ENCODE measurements at regions not wholly inside any gene's neighbourhood (a gene's known extent, or its start where the extent isn't known, plus 50 kb on each side); places are given as distances from the start of the nearest gene placed in this dataset.

- FAIRE-seq (no peak), DNase-seq (ENCODE audit: insufficient read length) (no peak)
- TF ChIP-seq TAF1 (IDR thresholded peaks at IDR 0.05; ENCODE audit: borderline replicate concordance, low read depth, low read length) (no peak), POLR2A (IDR thresholded peaks at IDR 0.05; ENCODE audit: low read depth, low read length) (no peak), POLR2AphosphoS5 (IDR thresholded peaks at IDR 0.05; ENCODE audit: low read depth, low read length) (no peak)
These were observed 1346.8 kb upstream of the CELF2 start for GRCh38 chr10:9670911-9671310.

- TF ChIP-seq POLR2A (IDR thresholded peaks at IDR 0.05; ENCODE audit: low read depth, low read length) (no peak), TAF1 (IDR thresholded peaks at IDR 0.05; ENCODE audit: borderline replicate concordance, low read depth, low read length) (no peak), POLR2AphosphoS5 (IDR thresholded peaks at IDR 0.05; ENCODE audit: low read depth, low read length) (no peak)
- DNase-seq (ENCODE audit: insufficient read length) (no peak), FAIRE-seq (no peak)
These were observed 1336.0 kb upstream of the CELF2 start for GRCh38 chr10:9681655-9682054.

GRCh38 chr10:9682802-9683201, 1334.9 kb upstream of the CELF2 start:
- TF ChIP-seq POLR2A (IDR thresholded peaks at IDR 0.05; ENCODE audit: low read depth, low read length) = no peak
- no peak for TF ChIP-seq TAF1 (IDR thresholded peaks at IDR 0.05; ENCODE audit: borderline replicate concordance, low read depth, low read length)
- no peak for TF ChIP-seq POLR2AphosphoS5 (IDR thresholded peaks at IDR 0.05; ENCODE audit: low read depth, low read length)
- FAIRE-seq (no peak), DNase-seq (ENCODE audit: insufficient read length) (no peak)

DNA sequence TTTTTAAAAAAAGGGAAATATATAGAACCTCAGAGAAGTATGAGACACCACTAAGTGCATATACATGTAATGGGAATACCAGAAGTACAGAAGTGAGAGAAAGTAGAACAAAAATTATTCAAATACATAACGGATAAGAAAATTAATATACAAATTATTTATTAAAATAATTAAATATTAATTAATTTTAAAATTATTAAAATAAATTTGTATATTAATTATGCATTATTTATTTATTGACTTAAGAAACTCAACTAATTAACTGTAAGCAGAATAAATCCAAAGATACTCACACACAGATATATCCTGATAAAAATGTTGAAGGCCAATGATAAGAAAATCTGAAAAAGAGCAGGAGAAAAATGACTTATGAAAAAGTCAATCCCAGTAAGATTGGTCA, 1333.5 kb upstream of the CELF2 start:
- TF ChIP-seq POLR2A (IDR thresholded peaks at IDR 0.05; ENCODE audit: low read depth, low read length) = no peak
- no peak for TF ChIP-seq POLR2AphosphoS5 (IDR thresholded peaks at IDR 0.05; ENCODE audit: low read depth, low read length)
- no peak for TF ChIP-seq TAF1 (IDR thresholded peaks at IDR 0.05; ENCODE audit: borderline replicate concordance, low read depth, low read length)
- FAIRE-seq (no peak), DNase-seq (ENCODE audit: insufficient read length) (no peak)

DNA sequence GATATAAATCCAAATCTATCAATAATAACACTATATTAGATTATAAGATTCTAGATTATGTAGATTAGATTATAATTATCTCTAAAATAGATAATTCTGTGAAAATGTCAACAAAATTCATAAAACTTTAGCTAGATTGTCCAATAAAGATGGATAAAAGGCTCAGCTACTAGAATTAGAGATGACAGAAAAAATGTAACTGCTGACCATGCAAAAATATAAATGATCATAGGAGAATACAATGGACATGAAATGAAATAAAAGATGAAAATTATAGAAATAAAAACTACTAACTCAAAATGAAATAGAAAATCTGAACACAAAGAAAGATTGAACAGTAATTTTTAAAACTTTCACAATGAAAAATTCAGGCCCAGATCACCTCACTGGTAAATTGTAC, 1332.1 kb upstream of the CELF2 start:
- TF ChIP-seq TAF1 (IDR thresholded peaks at IDR 0.05; ENCODE audit: borderline replicate concordance, low read depth, low read length) (no peak), POLR2AphosphoS5 (IDR thresholded peaks at IDR 0.05; ENCODE audit: low read depth, low read length) (no peak), POLR2A (IDR thresholded peaks at IDR 0.05; ENCODE audit: low read depth, low read length) (no peak)
- DNase-seq (ENCODE audit: insufficient read length) (no peak), FAIRE-seq (no peak)

- FAIRE-seq = no peak
- no peak for DNase-seq (ENCODE audit: insufficient read length)
- no peak for TF ChIP-seq POLR2AphosphoS5 (IDR thresholded peaks at IDR 0.05; ENCODE audit: low read depth, low read length)
These were observed 1329.0 kb upstream of the CELF2 start for GRCh38 chr10:9688711-9689110.

DNA sequence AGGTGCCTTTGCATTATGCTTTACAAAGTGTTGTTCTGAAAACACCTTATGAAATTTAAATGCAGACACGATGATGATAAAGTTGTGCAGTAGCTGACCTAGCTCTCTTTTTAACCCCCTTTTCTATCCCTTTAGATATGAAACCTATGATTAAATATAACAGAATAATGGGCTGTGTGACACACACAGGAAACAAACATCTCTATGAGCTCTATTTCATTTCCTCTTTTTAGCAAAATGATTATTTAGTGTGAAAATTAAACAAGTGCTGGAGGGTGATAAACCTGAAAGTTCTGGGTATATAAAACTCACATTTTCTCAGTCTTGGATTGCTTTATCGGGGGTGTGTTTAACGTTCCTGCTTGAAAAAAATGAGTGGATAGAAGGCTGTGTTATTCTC, 1310.5 kb upstream of the CELF2 start:
- DNase-seq (ENCODE audit: insufficient read length) (no peak), FAIRE-seq (no peak)
- TF ChIP-seq TAF1 (IDR thresholded peaks at IDR 0.05; ENCODE audit: borderline replicate concordance, low read depth, low read length) = no peak
- no peak for TF ChIP-seq POLR2AphosphoS5 (IDR thresholded peaks at IDR 0.05; ENCODE audit: low read depth, low read length)
- no peak for TF ChIP-seq POLR2A (IDR thresholded peaks at IDR 0.05; ENCODE audit: low read depth, low read length)

GRCh38 chr10:9709849-9710248, 1307.8 kb upstream of the CELF2 start:
- no peak for FAIRE-seq
- no peak for DNase-seq (ENCODE audit: insufficient read length)

GRCh38 chr10:9712393-9712792, 1305.3 kb upstream of the CELF2 start:
- no peak for FAIRE-seq
- no peak for TF ChIP-seq POLR2A (IDR thresholded peaks at IDR 0.05; ENCODE audit: low read depth, low read length)
- TF ChIP-seq POLR2AphosphoS5 (IDR thresholded peaks at IDR 0.05; ENCODE audit: low read depth, low read length) = no peak
- no peak for TF ChIP-seq TAF1 (IDR thresholded peaks at IDR 0.05; ENCODE audit: borderline replicate concordance, low read depth, low read length)
- DNase-seq (ENCODE audit: insufficient read length) = no peak

More at GRCh38 chr10:9709849-9710248, 1307.8 kb upstream of the CELF2 start:
- no peak for TF ChIP-seq POLR2A (IDR thresholded peaks at IDR 0.05; ENCODE audit: low read depth, low read length)
- TF ChIP-seq POLR2AphosphoS5 (IDR thresholded peaks at IDR 0.05; ENCODE audit: low read depth, low read length) = no peak
- TF ChIP-seq TAF1 (IDR thresholded peaks at IDR 0.05; ENCODE audit: borderline replicate concordance, low read depth, low read length) = no peak

DNA sequence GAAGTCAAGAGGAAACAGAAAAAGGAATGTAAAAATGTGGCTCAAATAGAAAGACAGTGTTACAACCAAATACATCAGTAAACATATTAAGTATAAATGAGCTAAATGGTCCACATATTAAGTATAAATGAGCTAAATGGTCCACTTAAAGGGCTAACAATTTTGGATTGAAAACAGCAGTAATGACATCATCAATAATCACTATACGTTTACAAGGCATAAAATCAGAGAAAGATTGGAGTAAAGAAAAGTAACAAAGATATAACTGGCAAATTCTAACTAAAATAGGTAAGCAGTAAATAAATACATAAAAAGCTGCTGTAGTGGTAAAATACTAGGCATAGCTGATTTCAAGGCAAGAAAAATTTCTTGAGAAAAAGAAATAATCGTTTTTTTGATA, 1298.4 kb upstream of the CELF2 start:
- TF ChIP-seq POLR2AphosphoS5 (IDR thresholded peaks at IDR 0.05; ENCODE audit: low read depth, low read length) (no peak), POLR2A (IDR thresholded peaks at IDR 0.05; ENCODE audit: low read depth, low read length) (no peak), TAF1 (IDR thresholded peaks at IDR 0.05; ENCODE audit: borderline replicate concordance, low read depth, low read length) (no peak)
- no peak for FAIRE-seq
- no peak for DNase-seq (ENCODE audit: insufficient read length)

DNA sequence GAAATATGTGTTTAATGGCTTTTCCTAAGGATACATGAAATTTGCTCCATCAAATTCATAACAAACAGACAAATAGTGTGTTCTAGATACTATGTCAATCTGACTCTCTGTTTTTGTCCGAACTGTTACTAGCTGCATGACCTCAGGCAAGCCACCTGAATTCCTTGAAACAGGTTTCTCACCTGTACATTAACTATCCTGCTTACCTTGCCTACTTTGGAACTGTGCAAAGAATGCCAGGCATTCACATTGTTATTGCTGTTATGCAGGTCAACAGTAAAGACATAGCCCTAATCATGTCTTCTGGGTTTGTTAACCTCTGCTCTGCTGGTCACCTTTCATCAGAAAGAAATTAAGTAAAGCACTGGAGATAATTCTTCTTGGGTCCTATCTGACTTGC, 1283.9 kb upstream of the CELF2 start:
- TF ChIP-seq POLR2AphosphoS5 (IDR thresholded peaks at IDR 0.05; ENCODE audit: low read depth, low read length) = no peak
- TF ChIP-seq TAF1 (IDR thresholded peaks at IDR 0.05; ENCODE audit: borderline replicate concordance, low read depth, low read length) = no peak
- no peak for TF ChIP-seq POLR2A (IDR thresholded peaks at IDR 0.05; ENCODE audit: low read depth, low read length)
- FAIRE-seq = no peak
- DNase-seq (ENCODE audit: insufficient read length) = no peak

- FAIRE-seq (no peak), DNase-seq (ENCODE audit: insufficient read length) (no peak)
- TF ChIP-seq POLR2AphosphoS5 (IDR thresholded peaks at IDR 0.05; ENCODE audit: low read depth, low read length) (no peak), POLR2A (IDR thresholded peaks at IDR 0.05; ENCODE audit: low read depth, low read length) (no peak), TAF1 (IDR thresholded peaks at IDR 0.05; ENCODE audit: borderline replicate concordance, low read depth, low read length) (no peak)
These were observed 1283.5 kb upstream of the CELF2 start for GRCh38 chr10:9734218-9734617.

DNA sequence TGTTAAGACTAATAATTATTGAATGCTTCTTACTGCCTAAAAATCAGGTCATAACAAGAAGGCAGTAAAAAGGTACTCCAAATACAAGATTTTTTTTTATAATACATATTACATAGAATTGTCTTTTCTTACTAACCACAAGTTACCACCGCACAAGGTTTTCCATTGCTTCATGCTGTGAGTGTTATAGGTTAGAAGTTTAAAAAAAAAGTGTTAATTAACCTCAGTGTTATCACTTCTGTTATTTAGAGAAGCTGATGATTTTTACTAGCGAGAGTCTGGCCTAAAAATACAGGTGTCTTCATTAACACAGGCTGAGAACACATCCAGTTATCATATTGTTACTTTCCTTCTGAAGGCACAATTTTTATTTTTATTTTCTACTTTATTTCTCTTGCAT, 1281.9 kb upstream of the CELF2 start:
- TF ChIP-seq POLR2A (IDR thresholded peaks at IDR 0.05; ENCODE audit: low read depth, low read length) (no peak), TAF1 (IDR thresholded peaks at IDR 0.05; ENCODE audit: borderline replicate concordance, low read depth, low read length) (no peak), POLR2AphosphoS5 (IDR thresholded peaks at IDR 0.05; ENCODE audit: low read depth, low read length) (no peak)
- FAIRE-seq = no peak

More for the DNA sequence above, 1281.9 kb upstream of the CELF2 start:
- no peak for DNase-seq (ENCODE audit: insufficient read length)
